K562 (cell line): ENCODE measurements at regions not wholly inside any gene's neighbourhood (a gene's known extent, or its start where the extent isn't known, plus 50 kb on each side); places are given as distances from the start of the nearest gene placed in this dataset.

Experiments used
- ATAC-seq: fragments of 200-7000 bp; cut with Tn5 transposase; 3 replicates; pipeline ENCODE4 v1.9.1; 2020; ENCODE audit warnings: moderate library complexity
- BruUV-seq: library from RNA; stranded (reverse); fragments of 400-500 nt; replicated peaks from 2 replicates; lab custom pipeline; 2021; lab: Mats Ljungman, UMichigan
- CTCF ChIA-PET: fragments of 300-600 bp; formaldehyde crosslinking; extraction: SDS; loops from one replicate; lab custom pipeline; 2021; ENCODE audit warnings: low intra/inter-chr PET ratio; lab: Yijun Ruan, JAX
- POLR2A ChIA-PET: fragments of 300-600, 350-650 bp; sonication (Branson Sonifier 250); formaldehyde crosslinking; extraction: SDS; loops from one replicate; lab custom pipeline; 2021; ENCODE audit warnings: antibody characterized with exemption, inconsistent platforms; lab: Yijun Ruan, JAX
- DNase-seq, 4 experiments: peaks; one replicate each; pipeline versions ENCODE4 v3.0.0 to v3.0.0-alpha.2; 2011 to 2018; ENCODE audit warnings: low spot score in 3 of 4, mixed read lengths in 3 of 4; ENCODE audit errors: extremely low read depth in 1 of 4
- FAIRE-seq: peaks from 2 replicates; lab custom pipeline; 2011; peaks lifted over from hg19 to GRCh38; lab: Jason Lieb, UNC
- H2AFZ ChIP-seq: 2 replicates; pipeline ENCODE4 v1.6.0; 2011; ENCODE audit warnings: low read depth, low read length, control low read depth, inconsistent platforms
- H3K27ac ChIP-seq: fragments of 200-600 bp; 3 replicates; pipeline ENCODE4 v1.8.0; 2011; ENCODE audit warnings: low read depth, mild to moderate bottlenecking, control low read depth, inconsistent platforms, low read length, moderate library complexity, mixed read lengths; ENCODE audit errors: extremely low read depth
- H3K27me3 ChIP-seq, 2 experiments: fragments of 300-600 bp in 1 of 2; 2 replicates in 1 of 2; 3 replicates in 1 of 2; pipeline versions ENCODE4 v1.6.0 to v1.8.0; 2011; ENCODE audit warnings: inconsistent platforms in 2 of 2, low read length in 2 of 2, mild to moderate bottlenecking in 1 of 2, mixed read lengths in 1 of 2, moderate library complexity in 1 of 2; ENCODE audit not compliant: control insufficient read depth in 2 of 2, insufficient read depth in 2 of 2
- H3K36me3 ChIP-seq: fragments of 300-600 bp; 3 replicates; pipeline ENCODE4 v1.8.0; 2011; ENCODE audit warnings: mild to moderate bottlenecking, low read length, inconsistent platforms; ENCODE audit not compliant: control insufficient read depth, insufficient read depth
- H3K4me1 ChIP-seq, 2 experiments: fragments of 200-600 bp in 1 of 2; replicated peaks in 1 of 2; 2 replicates in 1 of 2; 3 replicates in 1 of 2; pipeline versions ENCODE4 v1.5.1 to v1.8.0; 2011; ENCODE audit warnings: inconsistent platforms in 2 of 2, low read length in 2 of 2, mild to moderate bottlenecking in 1 of 2, mixed read lengths in 1 of 2, moderate library complexity in 1 of 2; ENCODE audit not compliant: control insufficient read depth in 2 of 2, insufficient read depth in 2 of 2
- H3K4me2 ChIP-seq: 2 replicates; pipeline ENCODE4 v1.6.1; 2011; ENCODE audit warnings: low read length, control low read depth, inconsistent platforms, mixed read lengths; ENCODE audit not compliant: insufficient read depth
- H3K4me3 ChIP-seq: fragments of 200-600 bp; sonication (generic), shearing (Covaris generic); 2 replicates; pipeline ENCODE4 v1.5.1; 2016; ENCODE audit warnings: control low read depth, inconsistent platforms
- H3K79me2 ChIP-seq: fragments of 200-600 bp; 3 replicates; pipeline ENCODE4 v1.8.0; 2011; ENCODE audit warnings: low read length, inconsistent platforms; ENCODE audit not compliant: control insufficient read depth, insufficient read depth
- H3K9ac ChIP-seq, 2 experiments: 2 replicates each; pipeline versions ENCODE4 v1.6.0 to v1.6.1; 2011; ENCODE audit warnings: low read depth in 2 of 2, low read length in 2 of 2, control low read depth in 1 of 2, inconsistent platforms in 1 of 2, mild to moderate bottlenecking in 1 of 2, mixed read lengths in 1 of 2; ENCODE audit not compliant: insufficient read depth in 1 of 2
- H3K9me1 ChIP-seq: one replicate; pipeline ENCODE4 v1.6.0; 2011; ENCODE audit warnings: inconsistent platforms, mild to moderate bottlenecking, low read length, moderate library complexity; ENCODE audit not compliant: control insufficient read depth, insufficient read depth
- H3K9me3 ChIP-seq: replicated peaks from 2 replicates; pipeline ENCODE4 v1.5.1; 2011; ENCODE audit warnings: low read depth, low read length, inconsistent platforms; ENCODE audit not compliant: control insufficient read depth, insufficient read depth
- H4K20me1 ChIP-seq: replicated peaks from 2 replicates; pipeline ENCODE4 v1.6.1; 2011; ENCODE audit warnings: low read length, inconsistent platforms, mixed read lengths; ENCODE audit not compliant: control insufficient read depth, insufficient read depth
- CBX2 ChIP-seq: fragments of 200-600 bp; sonication (generic); IDR thresholded peaks from one replicate; pipeline ENCODE4 v1.6.1; 2012; ENCODE audit warnings: mild to moderate bottlenecking, low read length, inconsistent platforms; ENCODE audit not compliant: insufficient read depth, poor library complexity, severe bottlenecking
- ETV6 ChIP-seq, 3 experiments: fragments of 150-350 bp in 1 of 3; sonication (generic) in 1 of 3; formaldehyde crosslinking in 1 of 3; IDR thresholded peaks; 2 replicates each; pipeline versions ENCODE4 v1.6.1 to v1.8.0; 2014 to 2022; ENCODE audit warnings: borderline replicate concordance in 2 of 3, low read depth in 2 of 3, antibody characterized with exemption in 1 of 3, low read length in 1 of 3, mild to moderate bottlenecking in 1 of 3, missing genetic modification reagents in 1 of 3
- GATAD2B ChIP-seq: fragments of 450-650 bp; IDR thresholded peaks from 2 replicates; pipeline ENCODE4 v1.6.1; 2017; ENCODE audit warnings: mild to moderate bottlenecking, borderline replicate concordance
- NCOA6 ChIP-seq: fragments of 450-650 bp; IDR thresholded peaks from 2 replicates; pipeline ENCODE4 v1.6.1; 2017; ENCODE audit warnings: mild to moderate bottlenecking
- PCBP1 ChIP-seq: fragments of 200-400 bp; formaldehyde crosslinking; IDR thresholded peaks from 2 replicates; pipeline ENCODE4 v1.6.1; 2018; ENCODE audit warnings: mild to moderate bottlenecking, low read depth, low read length; ENCODE audit not compliant: poor library complexity, severe bottlenecking
- ZFP30 ChIP-seq: fragments of 250-450 bp; sonication (Bioruptor Pico); IDR thresholded peaks from 2 replicates; pipeline ENCODE4 v1.8.0; 2022; ENCODE audit warnings: moderate library complexity, mild to moderate bottlenecking, inconsistent platforms, borderline replicate concordance
- ZNF407 ChIP-seq: fragments of 450-650 bp; IDR thresholded peaks from 2 replicates; pipeline ENCODE4 v1.6.1; 2016; ENCODE audit warnings: low read depth
- WGBS: fragments of 100-300 bp; shearing (Covaris generic); methylation state at CpG from one replicate; pipeline ENCODE4 v1.1.6; 2016; ENCODE audit warnings: low coverage, mixed read lengths; ENCODE audit not compliant: insufficient coverage; ENCODE audit errors: missing lambda C conversion rate; 5-methylcytosine and 5-hydroxymethylcytosine counted together
- in situ Hi-C: fragments of 300-500 bp; cut with MboI; formaldehyde crosslinking; loops from 4 replicates; pipeline ENCODE4 v1.15.0; 2018; ENCODE audit warnings: inconsistent platforms, mixed read lengths
- intact Hi-C: fragments of 100-400 bp; cut with micrococcal nuclease; formaldehyde crosslinking; loops from 2 replicates; pipeline ENCODE4 v1.14.2; 2022
- TF ChIP-seq, protein P1 (sequence below): sonication (generic); formaldehyde crosslinking; IDR thresholded peaks from 2 replicates; pipeline ENCODE4 v1.8.0; 2023; ENCODE audit warnings: missing genetic modification reagents, mild to moderate bottlenecking, borderline replicate concordance

- CTCF ChIA-PET, result no interaction called here
- no peak for TF ChIP-seq ZNF407
- TF ChIP-seq, protein P1, sequence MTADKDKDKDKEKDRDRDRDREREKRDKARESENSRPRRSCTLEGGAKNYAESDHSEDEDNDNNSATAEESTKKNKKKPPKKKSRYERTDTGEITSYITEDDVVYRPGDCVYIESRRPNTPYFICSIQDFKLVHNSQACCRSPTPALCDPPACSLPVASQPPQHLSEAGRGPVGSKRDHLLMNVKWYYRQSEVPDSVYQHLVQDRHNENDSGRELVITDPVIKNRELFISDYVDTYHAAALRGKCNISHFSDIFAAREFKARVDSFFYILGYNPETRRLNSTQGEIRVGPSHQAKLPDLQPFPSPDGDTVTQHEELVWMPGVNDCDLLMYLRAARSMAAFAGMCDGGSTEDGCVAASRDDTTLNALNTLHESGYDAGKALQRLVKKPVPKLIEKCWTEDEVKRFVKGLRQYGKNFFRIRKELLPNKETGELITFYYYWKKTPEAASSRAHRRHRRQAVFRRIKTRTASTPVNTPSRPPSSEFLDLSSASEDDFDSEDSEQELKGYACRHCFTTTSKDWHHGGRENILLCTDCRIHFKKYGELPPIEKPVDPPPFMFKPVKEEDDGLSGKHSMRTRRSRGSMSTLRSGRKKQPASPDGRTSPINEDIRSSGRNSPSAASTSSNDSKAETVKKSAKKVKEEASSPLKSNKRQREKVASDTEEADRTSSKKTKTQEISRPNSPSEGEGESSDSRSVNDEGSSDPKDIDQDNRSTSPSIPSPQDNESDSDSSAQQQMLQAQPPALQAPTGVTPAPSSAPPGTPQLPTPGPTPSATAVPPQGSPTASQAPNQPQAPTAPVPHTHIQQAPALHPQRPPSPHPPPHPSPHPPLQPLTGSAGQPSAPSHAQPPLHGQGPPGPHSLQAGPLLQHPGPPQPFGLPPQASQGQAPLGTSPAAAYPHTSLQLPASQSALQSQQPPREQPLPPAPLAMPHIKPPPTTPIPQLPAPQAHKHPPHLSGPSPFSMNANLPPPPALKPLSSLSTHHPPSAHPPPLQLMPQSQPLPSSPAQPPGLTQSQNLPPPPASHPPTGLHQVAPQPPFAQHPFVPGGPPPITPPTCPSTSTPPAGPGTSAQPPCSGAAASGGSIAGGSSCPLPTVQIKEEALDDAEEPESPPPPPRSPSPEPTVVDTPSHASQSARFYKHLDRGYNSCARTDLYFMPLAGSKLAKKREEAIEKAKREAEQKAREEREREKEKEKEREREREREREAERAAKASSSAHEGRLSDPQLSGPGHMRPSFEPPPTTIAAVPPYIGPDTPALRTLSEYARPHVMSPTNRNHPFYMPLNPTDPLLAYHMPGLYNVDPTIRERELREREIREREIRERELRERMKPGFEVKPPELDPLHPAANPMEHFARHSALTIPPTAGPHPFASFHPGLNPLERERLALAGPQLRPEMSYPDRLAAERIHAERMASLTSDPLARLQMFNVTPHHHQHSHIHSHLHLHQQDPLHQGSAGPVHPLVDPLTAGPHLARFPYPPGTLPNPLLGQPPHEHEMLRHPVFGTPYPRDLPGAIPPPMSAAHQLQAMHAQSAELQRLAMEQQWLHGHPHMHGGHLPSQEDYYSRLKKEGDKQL (CRISPR knock-in tag), result no peak
- TF ChIP-seq NCOA6, result no peak
- no peak for TF ChIP-seq ETV6 (IDR thresholded peaks at IDR 0.05; ENCODE audit: borderline replicate concordance in 1 of 2, low read depth in 2 of 2, low read length in 1 of 2)
- TF ChIP-seq ETV6 (CRISPR knock-in tag; IDR thresholded peaks at IDR 0.05; ENCODE audit: borderline replicate concordance), result no peak
- no peak for TF ChIP-seq PCBP1
- no peak for TF ChIP-seq GATAD2B
- no peak for TF ChIP-seq CBX2
- no peak for TF ChIP-seq ZFP30 (CRISPR knock-in tag)
These were observed 320.8 kb downstream of the MAT2B start for GRCh38 chr5:163826201-163826600.

More at GRCh38 chr5:163826201-163826600, 320.8 kb downstream of the MAT2B start:
- Histone ChIP-seq H3K27ac (no peak overlapping the region), H2AFZ (no peak overlapping the region), H3K27me3 (no peaks in the 10 kb centered on the region), H3K9ac (no peak overlapping the region), H4K20me1 (no peaks in the 10 kb centered on the region), H3K79me2 (no peaks in the 10 kb centered on the region), H3K4me2 (no peak overlapping the region), H3K9me3 (no peaks in the 10 kb centered on the region; the same call in none of the 2 replicates), H3K9me1 (no peaks in the 10 kb centered on the region), H3K36me3 (no peaks in the 10 kb centered on the region), H3K4me1 (no peaks in the 10 kb centered on the region), H3K4me3 (no peak overlapping the region)
- intact Hi-C loops, result no loop called here
- BruUV-seq, result no TSS peak
- in situ Hi-C loops, result no loop called here
- ATAC-seq (no peak), FAIRE-seq (no peak), DNase-seq (no peak)
- 0% methylated on average over 3 of the region's 3 CpGs for WGBS
- POLR2A ChIA-PET, result no interaction called here
